ENCODE measurements at regions not wholly inside any gene's neighbourhood (a gene's known extent, or its start where the extent isn't known, plus 50 kb on each side); places are given as distances from the start of the nearest gene placed in this dataset.

- TF ChIP-seq CTCF (IDR thresholded peaks at IDR 0.05; ENCODE audit: low read depth, low read length) (no peak), EZH2phosphoT487 (IDR thresholded peaks at IDR 0.05; ENCODE audit: low read depth) (no peak)
Observed at GRCh38 chr12:85504164-85504563, 224.1 kb downstream of the ALX1 start.
